HG03045 (cell line): ENCODE measurements at regions not wholly inside any gene's neighbourhood (a gene's known extent, or its start where the extent isn't known, plus 50 kb on each side); places are given as distances from the start of the nearest gene placed in this dataset.

Experiments
- ATAC-seq: cut with Tn5 transposase; IDR thresholded peaks from one replicate; pipeline ENCODE4 v1.9.1; 2021; ENCODE audit warnings: mild to moderate bottlenecking, moderate library complexity; ENCODE audit not compliant: unreplicated experiment

DNA sequence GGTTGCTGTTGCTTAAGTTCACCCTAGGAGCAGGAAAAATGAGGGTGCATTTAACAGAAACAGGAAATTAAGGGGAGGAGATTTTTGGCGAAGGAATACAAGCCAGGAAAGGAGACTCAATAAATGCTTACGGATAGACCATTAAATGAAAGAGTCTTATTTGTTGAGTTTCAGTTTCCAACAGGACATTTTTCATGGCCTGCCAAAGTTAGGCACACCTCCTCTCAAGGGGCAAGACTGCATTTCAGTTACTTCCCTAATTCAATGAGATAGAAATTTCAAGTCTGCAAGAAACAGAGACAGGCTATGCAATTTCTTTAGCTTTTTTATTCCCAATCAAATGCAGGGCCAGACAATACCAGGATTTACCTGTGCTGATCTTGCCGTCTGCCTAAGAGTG lies 394.7 kb upstream of the KLHL29 start:
- no peak for ATAC-seq

DNA sequence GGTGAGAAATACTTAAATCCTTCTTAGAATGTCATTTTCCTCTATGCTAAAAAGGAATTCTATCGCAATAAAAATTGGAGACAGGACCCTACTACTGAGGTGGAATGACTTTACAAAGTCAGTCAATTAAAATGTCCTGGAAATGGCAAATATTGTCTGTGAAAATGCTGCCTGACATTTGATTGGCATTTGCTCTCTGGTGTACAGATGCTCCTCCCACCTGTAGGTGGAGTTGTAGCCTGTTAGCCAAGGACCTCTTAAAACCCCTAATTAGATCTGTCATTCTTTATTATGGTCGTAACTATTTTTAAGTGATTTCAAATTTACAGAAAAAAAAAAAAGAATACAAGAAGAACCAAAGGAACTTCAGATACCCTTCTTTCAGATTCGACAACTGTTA lies 393.1 kb upstream of the KLHL29 start:
- no peak for ATAC-seq

GRCh38 chr2:22992441-22992840 lies 392.5 kb upstream of the KLHL29 start:
- ATAC-seq: no peak

DNA sequence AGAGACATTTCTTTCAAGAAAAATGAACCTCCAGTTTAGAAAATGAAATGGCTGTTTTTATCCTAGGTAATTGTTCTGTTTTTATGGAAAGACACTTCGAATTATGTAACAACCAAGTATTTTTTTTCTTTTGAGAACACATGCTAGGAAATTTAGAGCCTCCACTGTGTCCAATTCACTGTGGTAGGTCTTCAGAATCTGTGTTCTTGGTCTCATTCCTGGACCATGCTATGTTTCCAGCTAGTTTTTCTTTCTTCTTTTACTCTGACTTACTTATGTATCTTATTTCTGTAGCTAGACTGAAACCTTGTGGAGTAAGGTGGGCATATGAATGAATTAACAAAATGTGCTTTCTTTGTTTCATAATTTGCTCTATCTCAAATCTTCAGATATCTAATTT lies 391.7 kb upstream of the KLHL29 start:
- no peak for ATAC-seq

DNA sequence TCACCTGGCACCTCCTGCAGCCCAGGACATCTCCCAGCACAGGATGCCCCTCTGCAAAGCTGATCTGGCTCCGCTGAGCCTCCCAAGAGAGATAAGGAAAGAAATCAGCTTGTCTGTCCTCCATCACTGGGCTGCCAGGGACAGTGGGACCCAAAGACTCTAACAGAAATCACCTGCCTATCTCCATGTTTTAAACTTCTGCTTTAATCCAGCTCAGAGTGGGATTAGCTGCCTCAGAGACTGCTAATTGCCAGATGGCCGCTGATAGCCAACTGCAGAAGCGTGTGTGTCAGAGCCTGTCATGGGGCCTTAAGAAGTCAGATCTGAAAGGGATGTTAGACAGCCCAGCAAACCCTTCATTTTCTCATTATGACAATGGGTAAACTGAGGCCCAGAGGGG lies 389.4 kb upstream of the KLHL29 start:
- no peak for ATAC-seq

- ATAC-seq: no peak
Measured at GRCh38 chr2:22996911-22997310, 388.1 kb upstream of the KLHL29 start.

- no peak for ATAC-seq
Measured at GRCh38 chr2:22998359-22998758, 386.6 kb upstream of the KLHL29 start.

DNA sequence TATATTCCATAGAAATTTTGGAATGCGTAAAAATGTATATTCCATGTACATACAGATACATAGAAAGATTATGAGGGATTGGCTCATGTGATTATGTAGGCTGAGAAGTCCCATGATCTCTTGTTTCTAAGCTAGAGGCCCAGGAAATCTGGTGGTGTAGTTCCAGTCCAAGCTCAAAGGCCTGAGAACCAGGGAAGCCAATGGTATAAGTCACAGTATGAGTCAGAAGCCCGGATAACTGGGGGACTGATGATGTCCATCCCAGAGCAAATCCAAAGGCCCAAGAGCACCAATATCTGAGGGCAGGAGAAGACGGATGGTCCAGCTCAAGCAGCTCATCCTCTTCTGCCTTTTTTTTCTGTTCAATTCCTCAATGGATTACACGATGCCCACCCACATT lies 385.0 kb upstream of the KLHL29 start:
- ATAC-seq: no peak

DNA sequence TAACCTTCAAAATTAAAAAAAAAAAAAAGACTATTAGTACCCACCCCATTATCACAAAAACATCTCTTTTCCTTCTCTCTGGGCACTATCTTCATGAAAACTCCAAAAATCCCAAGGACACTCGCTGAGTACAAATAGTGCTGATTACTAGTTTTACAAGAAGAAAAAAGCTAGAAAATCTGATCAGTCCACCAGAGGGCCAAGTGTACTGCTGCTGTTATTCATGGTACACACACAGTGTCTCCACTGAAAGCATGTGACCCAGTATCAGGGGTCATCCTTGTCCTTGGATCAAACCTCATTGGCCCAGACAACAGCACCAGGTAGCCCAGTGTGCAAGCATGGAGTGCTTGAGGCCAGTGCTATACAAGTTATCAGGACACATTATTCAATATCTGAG lies 382.7 kb upstream of the KLHL29 start:
- ATAC-seq: no peak

- no peak for ATAC-seq
Measured at GRCh38 chr2:23005469-23005868, 379.5 kb upstream of the KLHL29 start.

GRCh38 chr2:23007631-23008235 lies 377.2 kb upstream of the KLHL29 start:
- ATAC-seq: no peak

- ATAC-seq: no peak
Measured at GRCh38 chr2:23008440-23008839, 376.5 kb upstream of the KLHL29 start.

- no peak for ATAC-seq
Measured at GRCh38 chr2:23008951-23009350, 376.0 kb upstream of the KLHL29 start.

GRCh38 chr2:23009545-23010149 lies 375.3 kb upstream of the KLHL29 start:
- ATAC-seq: no peak

- no peak for ATAC-seq
Measured at GRCh38 chr2:23012499-23012898, 372.5 kb upstream of the KLHL29 start.

DNA sequence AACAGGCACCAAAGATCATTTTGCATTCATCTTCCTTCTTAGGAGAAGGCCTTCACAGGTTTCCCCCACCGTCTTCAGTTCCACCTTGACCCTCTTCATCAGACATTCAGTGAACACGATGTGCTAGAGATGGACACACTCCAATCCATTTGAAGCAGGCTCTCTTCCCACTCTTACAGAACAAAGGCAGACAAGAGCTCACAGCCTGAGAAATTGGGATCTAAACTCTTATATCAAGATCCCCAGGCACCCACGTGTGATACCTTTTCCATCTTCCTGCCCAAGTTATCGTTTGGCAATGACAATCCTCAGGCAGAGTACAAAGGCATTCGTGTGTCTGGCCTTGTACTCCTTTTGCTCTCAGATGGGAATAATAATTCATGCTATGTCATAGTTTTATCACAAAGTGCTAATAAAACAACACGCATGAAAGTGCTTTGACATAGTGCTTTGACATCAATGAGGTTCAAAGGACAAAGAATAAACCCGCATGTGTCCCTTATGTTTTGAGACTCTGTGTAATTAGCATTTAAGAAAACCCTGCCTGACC lies 369.3 kb upstream of the KLHL29 start:
- no peak for ATAC-seq

- no peak for ATAC-seq
Measured at GRCh38 chr2:23019476-23019875, 365.5 kb upstream of the KLHL29 start.

GRCh38 chr2:23020659-23021058 lies 364.3 kb upstream of the KLHL29 start:
- ATAC-seq: no peak

- ATAC-seq: no peak
Measured at GRCh38 chr2:23021311-23022120, 363.5 kb upstream of the KLHL29 start.

DNA sequence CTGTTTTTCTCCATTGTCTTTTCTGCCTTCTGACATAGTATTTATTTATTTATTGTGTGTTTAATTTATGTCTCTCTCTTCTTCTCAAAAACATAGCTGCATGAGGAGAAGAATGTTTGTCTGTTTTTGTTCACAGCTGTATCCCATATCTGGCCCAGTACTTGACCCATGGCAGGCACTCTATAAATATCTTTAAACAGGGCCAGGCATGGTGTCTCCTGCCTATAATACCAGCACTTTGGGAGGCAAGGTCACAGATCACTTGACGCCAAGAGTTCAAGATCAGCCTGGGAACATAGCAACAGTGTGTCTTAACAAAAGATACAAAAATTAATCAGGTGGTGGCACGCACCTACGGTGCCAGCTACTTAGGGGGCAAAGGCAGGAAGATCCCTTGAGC lies 361.3 kb upstream of the KLHL29 start:
- no peak for ATAC-seq

GRCh38 chr2:23026671-23027070 lies 358.3 kb upstream of the KLHL29 start:
- ATAC-seq: no peak

DNA sequence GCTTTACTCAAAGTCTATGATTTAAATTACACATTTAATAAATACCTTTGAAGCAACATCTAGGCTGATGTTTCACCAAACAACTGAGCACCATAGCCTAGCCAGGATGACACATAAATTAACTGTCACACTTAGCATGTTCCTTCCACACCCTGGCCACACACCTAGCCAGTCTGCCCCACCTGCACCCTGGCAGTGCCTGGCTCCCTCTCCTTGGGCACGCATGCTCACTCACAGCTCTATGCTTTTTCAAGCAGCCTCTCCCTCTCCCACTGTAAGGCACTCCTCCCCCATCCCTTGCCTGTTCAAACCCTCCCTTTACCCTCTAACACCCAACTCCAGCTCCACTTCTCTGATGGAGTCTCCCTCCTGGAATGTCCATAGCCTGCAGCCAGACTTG lies 357.6 kb upstream of the KLHL29 start:
- no peak for ATAC-seq
